C4-2B (cell line): ENCODE measurements at regions not wholly inside any gene's neighbourhood (a gene's known extent, or its start where the extent isn't known, plus 50 kb on each side); places are given as distances from the start of the nearest gene placed in this dataset.

Source experiments
- CTCF ChIP-seq: fragments of 450-650 bp; conservative IDR thresholded peaks from 2 replicates; pipeline ENCODE4 v1.5.1; 2017; ENCODE audit warnings: mild to moderate bottlenecking
- ZFX ChIP-seq: fragments of 450-650 bp; IDR thresholded peaks from 2 replicates; pipeline ENCODE4 v1.6.1; 2017

DNA sequence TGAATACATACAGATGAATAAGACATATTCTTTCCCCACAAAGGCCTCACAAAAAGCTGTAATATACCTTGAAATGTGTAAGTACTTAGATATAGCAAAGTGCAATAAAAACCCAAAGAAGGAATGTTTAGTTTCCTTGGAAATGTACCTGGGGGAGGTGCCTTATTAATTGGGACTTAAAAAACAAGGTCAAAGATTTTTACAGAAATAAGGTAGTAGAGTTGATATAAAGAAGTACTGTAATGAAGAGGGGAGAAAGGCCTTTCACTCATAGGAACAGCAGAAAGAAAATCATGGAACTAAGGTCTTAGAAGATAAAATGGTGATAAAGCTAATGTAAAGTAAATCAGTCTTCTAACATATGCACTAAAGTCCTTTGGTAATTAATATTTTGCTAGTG, 153.9 kb upstream of the B3GALT2 start:
- TF ChIP-seq CTCF (no peak), ZFX (no peak)
